Activated CD8-positive, alpha-beta T cell treated with anti-CD3 and anti-CD28 coated beads for 36 hours (primary cell): ENCODE measurements at regions not wholly inside any gene's neighbourhood (a gene's known extent, or its start where the extent isn't known, plus 50 kb on each side); places are given as distances from the start of the nearest gene placed in this dataset.

Experiments used
- ATAC-seq: fragments of 200-7000 bp; cut with Tn5 transposase; one replicate; pipeline ENCODE4 v1.10.0; 2021; ENCODE audit warnings: mild to moderate bottlenecking, moderate library complexity
- CTCF ChIA-PET: fragments of 350-600 bp; sonication (Branson Sonifier 250); formaldehyde crosslinking; loops from one replicate; lab custom pipeline; 2021; ENCODE audit warnings: antibody characterized with exemption; lab: Charles Lee
- POLR2A ChIA-PET: fragments of 350-600 bp; sonication (Branson Sonifier 250); formaldehyde crosslinking; loops from one replicate; lab custom pipeline; 2021; ENCODE audit warnings: antibody characterized with exemption; lab: Charles Lee
- DNase-seq: peaks from one replicate; pipeline ENCODE4 v3.0.0-alpha.2; 2020
- H3K27ac Mint-ChIP-seq: one replicate; pipeline ENCODE4 v1.8.0; 2021; ENCODE audit warnings: mild to moderate bottlenecking, mixed read lengths
- H3K27me3 Mint-ChIP-seq: one replicate; pipeline ENCODE4 v1.8.0; 2021; ENCODE audit warnings: mixed read lengths
- H3K36me3 Mint-ChIP-seq: one replicate; pipeline ENCODE4 v1.8.0; 2021; ENCODE audit warnings: low read depth, mixed read lengths
- H3K4me1 Mint-ChIP-seq: one replicate; pipeline ENCODE4 v1.8.0; 2021; ENCODE audit warnings: low read depth, mixed read lengths
- H3K4me3 Mint-ChIP-seq: one replicate; pipeline ENCODE4 v1.8.0; 2021; ENCODE audit warnings: mild to moderate bottlenecking, moderate library complexity, mixed read lengths
- H3K9me3 Mint-ChIP-seq: one replicate; pipeline ENCODE4 v1.8.0; 2021; ENCODE audit warnings: mixed read lengths
- intact Hi-C: fragments of 100-400 bp; cut with micrococcal nuclease; formaldehyde crosslinking; loops from one replicate; pipeline ENCODE4 v1.10.0; 2022
- TF ChIP-seq, protein P1 (sequence below): fragments of 200-600 bp; IDR thresholded peaks from one replicate; pipeline ENCODE4 v1.8.0; 2022; ENCODE audit warnings: antibody characterized with exemption, mild to moderate bottlenecking

DNA sequence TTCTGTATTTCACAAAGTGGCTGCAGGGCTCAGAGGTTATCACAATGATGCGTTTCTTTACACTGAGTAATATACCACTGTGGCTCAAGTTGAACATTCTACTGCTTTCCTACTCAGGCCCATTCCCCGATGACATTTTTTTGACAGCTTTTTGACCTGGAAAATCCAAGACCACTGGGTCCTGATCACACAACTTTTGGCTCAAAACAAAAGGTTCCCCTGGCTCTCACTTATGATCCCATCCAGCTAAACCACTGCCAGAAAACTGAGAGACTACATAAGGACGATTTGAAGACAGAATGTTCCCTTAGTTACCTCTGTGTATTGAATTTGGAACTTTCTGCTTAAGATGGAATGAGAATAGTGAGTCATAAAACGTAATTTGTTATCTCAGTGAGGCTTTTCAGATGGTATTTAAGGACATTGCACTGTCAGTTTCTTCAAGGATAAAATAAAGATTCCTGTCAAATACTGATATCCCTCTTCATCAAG lies 78.0 kb upstream of the FBXL7 start:
- ATAC-seq (no peak), DNase-seq (no peak)
- POLR2A ChIA-PET, result no interaction called here

DNA sequence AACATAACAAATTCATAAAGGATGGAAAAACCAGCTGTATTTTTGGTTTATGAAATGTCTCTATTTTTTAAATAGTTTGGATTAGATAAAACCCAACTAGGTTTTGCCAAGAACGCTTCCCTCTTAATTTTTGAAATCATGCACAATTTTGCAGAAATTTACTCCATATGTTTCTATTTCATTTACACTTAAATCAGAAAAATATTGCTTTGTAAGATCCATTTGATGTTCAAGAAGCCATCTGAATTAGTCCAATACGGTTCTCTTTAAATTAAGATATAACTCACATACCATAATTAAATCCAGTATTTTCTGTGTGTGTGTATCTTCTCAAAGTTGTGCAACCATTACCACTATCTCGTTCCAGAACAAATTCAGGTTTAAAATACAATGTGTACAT lies 78.6 kb upstream of the FBXL7 start:
- ChIA-PET CTCF (no interaction called here), POLR2A (no interaction called here)
- no peaks in the 10 kb centered on the region for H3K36me3 Mint-ChIP-seq
- H3K4me3 Mint-ChIP-seq, result no peak overlapping the region
- no peak for ATAC-seq
- intact Hi-C loops, result no loop called here
- no peak for DNase-seq
- H3K9me3 Mint-ChIP-seq, result peaks cover 4% of the 10 kb centered on the region
- no peaks in the 10 kb centered on the region for H3K27me3 Mint-ChIP-seq
- H3K27ac Mint-ChIP-seq, result no peak overlapping the region
- H3K4me1 Mint-ChIP-seq, result no peaks in the 10 kb centered on the region
- TF ChIP-seq, protein P1, sequence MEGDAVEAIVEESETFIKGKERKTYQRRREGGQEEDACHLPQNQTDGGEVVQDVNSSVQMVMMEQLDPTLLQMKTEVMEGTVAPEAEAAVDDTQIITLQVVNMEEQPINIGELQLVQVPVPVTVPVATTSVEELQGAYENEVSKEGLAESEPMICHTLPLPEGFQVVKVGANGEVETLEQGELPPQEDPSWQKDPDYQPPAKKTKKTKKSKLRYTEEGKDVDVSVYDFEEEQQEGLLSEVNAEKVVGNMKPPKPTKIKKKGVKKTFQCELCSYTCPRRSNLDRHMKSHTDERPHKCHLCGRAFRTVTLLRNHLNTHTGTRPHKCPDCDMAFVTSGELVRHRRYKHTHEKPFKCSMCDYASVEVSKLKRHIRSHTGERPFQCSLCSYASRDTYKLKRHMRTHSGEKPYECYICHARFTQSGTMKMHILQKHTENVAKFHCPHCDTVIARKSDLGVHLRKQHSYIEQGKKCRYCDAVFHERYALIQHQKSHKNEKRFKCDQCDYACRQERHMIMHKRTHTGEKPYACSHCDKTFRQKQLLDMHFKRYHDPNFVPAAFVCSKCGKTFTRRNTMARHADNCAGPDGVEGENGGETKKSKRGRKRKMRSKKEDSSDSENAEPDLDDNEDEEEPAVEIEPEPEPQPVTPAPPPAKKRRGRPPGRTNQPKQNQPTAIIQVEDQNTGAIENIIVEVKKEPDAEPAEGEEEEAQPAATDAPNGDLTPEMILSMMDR, result no peak

More for the DNA sequence above, 78.0 kb upstream of the FBXL7 start:
- TF ChIP-seq, protein P1, result no peak
- no peaks in the 10 kb centered on the region for H3K4me1 Mint-ChIP-seq
- no peak overlapping the region for H3K4me3 Mint-ChIP-seq
- intact Hi-C loops, result no loop called here
- H3K36me3 Mint-ChIP-seq, result no peaks in the 10 kb centered on the region
- peaks cover 4% of the 10 kb centered on the region for H3K9me3 Mint-ChIP-seq
- no peaks in the 10 kb centered on the region for H3K27me3 Mint-ChIP-seq
- CTCF ChIA-PET, result no interaction called here
- H3K27ac Mint-ChIP-seq, result no peak overlapping the region

DNA sequence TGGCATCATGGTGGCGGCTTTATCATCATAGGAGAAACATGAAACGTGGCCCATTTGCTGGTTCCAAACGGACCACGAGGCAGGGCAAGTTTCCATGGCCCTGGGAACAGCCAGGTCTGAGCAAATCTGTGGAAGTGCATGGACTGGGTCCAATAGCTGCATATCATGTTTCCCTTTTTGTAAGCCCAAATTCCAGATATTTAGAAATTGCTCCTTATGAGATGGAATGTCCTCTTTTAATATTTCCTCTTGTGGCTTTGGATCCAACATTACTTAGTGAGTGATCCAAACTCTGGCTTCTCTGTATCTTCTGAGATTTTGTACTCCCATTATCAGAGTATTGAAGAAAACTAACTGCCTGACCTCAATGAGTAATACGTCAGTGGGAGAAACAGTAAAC lies 79.8 kb upstream of the FBXL7 start:
- ATAC-seq (no peak), DNase-seq (no peak)
- peaks cover 4% of the 10 kb centered on the region for H3K9me3 Mint-ChIP-seq
- TF ChIP-seq, protein P1, result no peak
- H3K36me3 Mint-ChIP-seq, result no peaks in the 10 kb centered on the region
- H3K27me3 Mint-ChIP-seq, result no peaks in the 10 kb centered on the region
- CTCF ChIA-PET, result no interaction called here
- no peak overlapping the region for H3K4me3 Mint-ChIP-seq
- no peak overlapping the region for H3K27ac Mint-ChIP-seq
- intact Hi-C loops, result no loop called here
- no peaks in the 10 kb centered on the region for H3K4me1 Mint-ChIP-seq
- POLR2A ChIA-PET, result no interaction called here

DNA sequence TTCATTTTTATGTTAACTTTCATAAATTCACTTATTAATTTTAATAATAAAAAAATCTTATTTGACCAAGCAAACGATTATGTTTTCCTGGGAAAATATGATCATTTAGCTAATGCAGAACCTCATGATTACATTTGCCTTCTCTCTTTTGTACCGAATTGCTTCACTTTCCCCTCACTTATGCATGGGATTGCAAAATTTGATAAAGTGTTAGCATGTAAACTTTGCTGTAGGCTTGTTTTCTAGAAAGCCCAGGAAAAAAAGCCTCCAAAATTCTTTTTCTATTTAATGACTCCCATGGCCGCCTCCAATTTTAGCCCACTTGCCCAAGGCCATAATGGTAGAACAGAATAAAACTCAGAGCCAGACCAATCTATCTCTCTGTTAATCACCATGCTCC lies 82.8 kb upstream of the FBXL7 start:
- H3K27ac Mint-ChIP-seq, result no peak overlapping the region
- H3K4me3 Mint-ChIP-seq, result no peak overlapping the region
- H3K9me3 Mint-ChIP-seq, result peaks cover 17% of the 10 kb centered on the region
- intact Hi-C loops, result no loop called here
- no peaks in the 10 kb centered on the region for H3K4me1 Mint-ChIP-seq
- ChIA-PET CTCF (no interaction called here), POLR2A (no interaction called here)
- H3K27me3 Mint-ChIP-seq, result no peaks in the 10 kb centered on the region
- ATAC-seq, result no peak
- no peak for DNase-seq
- H3K36me3 Mint-ChIP-seq, result no peaks in the 10 kb centered on the region
- TF ChIP-seq, protein P1, result no peak

DNA sequence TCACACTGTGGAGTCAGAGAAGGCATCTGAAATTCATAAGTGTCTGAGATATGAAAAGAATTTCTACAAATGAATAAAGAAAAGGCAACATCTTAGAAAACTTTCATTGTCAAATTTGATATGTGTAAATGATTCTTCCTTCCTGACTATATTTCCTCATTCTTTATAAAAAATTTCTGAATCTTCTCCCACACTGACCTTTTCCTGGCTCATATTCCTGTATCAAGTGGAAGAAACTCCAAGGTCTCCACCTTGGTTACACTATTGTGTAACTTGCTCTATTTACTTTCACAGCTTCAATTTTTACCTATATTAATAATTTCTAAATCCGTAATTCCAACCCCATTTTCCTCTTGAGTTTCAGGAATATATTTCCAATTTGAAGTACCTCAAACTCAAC lies 93.5 kb upstream of the FBXL7 start:
- Mint-ChIP-seq H3K27ac (no peak overlapping the region), H3K4me1 (no peaks in the 10 kb centered on the region), H3K4me3 (no peak overlapping the region), H3K36me3 (no peaks in the 10 kb centered on the region), H3K27me3 (no peaks in the 10 kb centered on the region), H3K9me3 (peaks cover 9% of the 10 kb centered on the region)
- intact Hi-C loops, result no loop called here
- DNase-seq, result no peak
- TF ChIP-seq, protein P1, result no peak
- ChIA-PET CTCF (no interaction called here), POLR2A (no interaction called here)
- ATAC-seq, result no peak
